NT2/D1 (cell line): ENCODE measurements at regions not wholly inside any gene's neighbourhood (a gene's known extent, or its start where the extent isn't known, plus 50 kb on each side); places are given as distances from the start of the nearest gene placed in this dataset.

Source experiments
- SUZ12 ChIP-seq: IDR thresholded peaks from 2 replicates; pipeline ENCODE4 v1.6.1; 2011; ENCODE audit not compliant: insufficient read length, insufficient read depth; ENCODE audit errors: extremely low read depth
- YY1 ChIP-seq: IDR thresholded peaks from 2 replicates; pipeline ENCODE4 v1.6.1; 2011; ENCODE audit not compliant: insufficient read length, insufficient read depth
- ZNF274 ChIP-seq: IDR thresholded peaks from 2 replicates; pipeline ENCODE4 v1.6.1; 2011; ENCODE audit warnings: mild to moderate bottlenecking, low read depth, low read length

- no peak for TF ChIP-seq ZNF274
- TF ChIP-seq YY1, result no peak
- no peak for TF ChIP-seq SUZ12
Measured at GRCh38 chr6:100320686-100321085, 144.0 kb downstream of the SIM1 start.
